A549 (cell line): ENCODE measurements at regions not wholly inside any gene's neighbourhood (a gene's known extent, or its start where the extent isn't known, plus 50 kb on each side); places are given as distances from the start of the nearest gene placed in this dataset.

Source experiments
- ATAC-seq, 2 experiments: fragments of 200-7000 bp in 1 of 2; fragments of >200 bp in 1 of 2; cut with Nextera tagmentation in 1 of 2; cut with Tn5 transposase in 1 of 2; 3 replicates each; pipeline versions ENCODE4 v1.8.0 to v1.9.1; 2018 to 2020; ENCODE audit warnings: mild to moderate bottlenecking in 1 of 2, moderate library complexity in 1 of 2
- CTCF ChIA-PET: fragments of 300-600 bp; sonication (Branson Sonifier 250); formaldehyde crosslinking; extraction: SDS; loops from one replicate; lab custom pipeline; 2021; ENCODE audit warnings: antibody characterized with exemption, inconsistent platforms; lab: Yijun Ruan, JAX
- POLR2A ChIA-PET: fragments of 350-600 bp; formaldehyde crosslinking; extraction: SDS; loops from one replicate; lab custom pipeline; 2021; ENCODE audit warnings: antibody characterized with exemption, inconsistent platforms; lab: Yijun Ruan, JAX
- DNase-seq, 2 experiments: peaks; one replicate each; pipeline versions ENCODE4 v3.0.0 to v3.0.0-alpha.2; 2011 to 2016; ENCODE audit warnings: low read depth in 1 of 2, low spot score in 1 of 2
- FAIRE-seq: peaks from 2 replicates; lab custom pipeline; 2011; peaks lifted over from hg19 to GRCh38; lab: Jason Lieb, UNC
- H3K27ac ChIP-seq, 2 experiments: fragments of >200 bp; sonication (Bioruptor Twin); formaldehyde crosslinking; 3 replicates each; pipeline ENCODE4 v1.5.1; 2016 to 2017
- H3K4me1 ChIP-seq: fragments of >200 bp; sonication (Bioruptor Twin); formaldehyde crosslinking; 3 replicates; pipeline ENCODE4 v1.6.1; 2016
- H3K4me2 ChIP-seq: fragments of >200 bp; sonication (Bioruptor Twin); formaldehyde crosslinking; 3 replicates; pipeline ENCODE4 v1.6.1; 2016
- H3K4me3 ChIP-seq: fragments of >200 bp; sonication (Bioruptor Twin); formaldehyde crosslinking; 3 replicates; pipeline ENCODE4 v1.5.1; 2016
- H3K9me3 ChIP-seq: fragments of >200 bp; sonication (Bioruptor Twin); formaldehyde crosslinking; 3 replicates; pipeline ENCODE4 v1.6.1; 2016
- BHLHE40 ChIP-seq: IDR thresholded peaks from 2 replicates; pipeline ENCODE4 v1.6.1; 2012; ENCODE audit warnings: low read depth, low read length, inconsistent platforms
- CBX2 ChIP-seq: fragments of 200-600 bp; sonication (generic); IDR thresholded peaks from 2 replicates; pipeline ENCODE4 v1.6.1; 2016; ENCODE audit warnings: low read depth, mild to moderate bottlenecking, borderline replicate concordance
- ESRRA ChIP-seq: fragments of 150-350 bp; IDR thresholded peaks from 2 replicates; pipeline ENCODE4 v1.6.1; 2014; ENCODE audit warnings: mild to moderate bottlenecking, low read length, borderline replicate concordance
- FOSB ChIP-seq: fragments of 250-450 bp; sonication (Bioruptor Pico); IDR thresholded peaks from 2 replicates; pipeline ENCODE4 v1.5.0; 2020; ENCODE audit warnings: mild to moderate bottlenecking, moderate library complexity
- HDAC2 ChIP-seq: fragments of 200-600 bp; sonication (generic); IDR thresholded peaks from 2 replicates; pipeline ENCODE4 v1.6.1; 2016
- HOXB13 ChIP-seq: fragments of 250-450 bp; sonication (Bioruptor Pico); IDR thresholded peaks from 2 replicates; pipeline ENCODE4 v1.5.0; 2020; ENCODE audit warnings: low read depth, mild to moderate bottlenecking, moderate library complexity
- JUNB ChIP-seq: fragments of >200 bp; sonication (Bioruptor Twin); formaldehyde crosslinking; IDR thresholded peaks from 2 replicates; pipeline ENCODE4 v1.6.1; 2016
- KDM5A ChIP-seq: fragments of 200-600 bp; sonication (generic); IDR thresholded peaks from 2 replicates; pipeline ENCODE4 v1.6.1; 2016; ENCODE audit warnings: antibody characterized with exemption, mild to moderate bottlenecking
- MAZ ChIP-seq: fragments of 150-350 bp; IDR thresholded peaks from 2 replicates; pipeline ENCODE4 v1.6.1; 2014; ENCODE audit warnings: antibody characterized with exemption, low read depth, low read length, borderline replicate concordance
- NR3C1 ChIP-seq: fragments of >200 bp; sonication (Bioruptor Twin); formaldehyde crosslinking; IDR thresholded peaks from 3 replicates; pipeline ENCODE4 v1.6.1; 2017
- PHF8 ChIP-seq: fragments of 200-600 bp; sonication (generic); IDR thresholded peaks from 2 replicates; pipeline ENCODE4 v1.6.1; 2016; ENCODE audit warnings: low read depth, mild to moderate bottlenecking, antibody characterized with exemption, moderate library complexity, borderline replicate concordance
- RFX5 ChIP-seq: fragments of 450-650 bp; IDR thresholded peaks from 2 replicates; pipeline ENCODE4 v1.7.1; 2014; ENCODE audit warnings: antibody characterized with exemption, mild to moderate bottlenecking, moderate library complexity
- ZSCAN20 ChIP-seq: fragments of 250-450 bp; sonication (Bioruptor Pico); IDR thresholded peaks from 2 replicates; pipeline ENCODE4 v1.8.0; 2022; ENCODE audit warnings: mild to moderate bottlenecking, moderate library complexity
- WGBS: methylation state at CpG from one replicate; pipeline ENCODE4 v1.1.6; 2017; ENCODE audit errors: missing lambda C conversion rate; 5-methylcytosine and 5-hydroxymethylcytosine counted together
- TF ChIP-seq, protein P1 (sequence below): IDR thresholded peaks from 2 replicates; pipeline ENCODE4 v1.6.1; 2012
- TF ChIP-seq, protein P2 (sequence below): fragments of >200 bp; sonication (Bioruptor Twin); formaldehyde crosslinking; IDR thresholded peaks from 2 replicates; pipeline ENCODE4 v1.6.1; 2016
- TF ChIP-seq, protein P3 (sequence below): IDR thresholded peaks from 2 replicates; pipeline ENCODE4 v1.6.1; 2012
- TF ChIP-seq, protein P4 (sequence below): fragments of 250-450 bp; sonication (Bioruptor Pico); IDR thresholded peaks from 2 replicates; pipeline ENCODE4 v1.5.0; 2020; ENCODE audit warnings: low read depth, mild to moderate bottlenecking, moderate library complexity
- TF ChIP-seq, protein P5 (sequence below): fragments of 150-350 bp; IDR thresholded peaks from 2 replicates; pipeline ENCODE4 v1.6.1; 2014; ENCODE audit warnings: low read depth, mild to moderate bottlenecking, low read length

DNA sequence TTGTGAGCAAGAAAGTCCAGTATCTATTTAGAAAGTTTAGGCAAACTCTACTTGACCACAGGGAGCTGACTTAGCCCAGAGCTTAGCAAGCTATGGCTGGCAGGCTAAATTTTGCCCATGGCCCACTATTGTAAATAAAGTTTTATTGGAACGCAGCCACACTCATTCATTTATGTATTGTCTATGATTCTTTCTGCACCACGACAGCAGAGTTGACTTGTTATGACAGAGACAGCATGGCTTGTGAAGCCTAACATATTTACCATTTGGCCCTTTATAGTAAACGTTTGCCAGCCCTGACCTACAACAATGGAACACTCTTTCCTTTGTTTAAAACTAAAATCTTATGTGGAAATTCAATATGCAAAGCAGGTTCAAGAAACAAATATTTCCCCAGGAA lies 100.0 kb upstream of the ZFHX3 start:
- ChIA-PET CTCF (interaction anchor here (0.6 to 1.2 kb wide), 2 partner anchors 18 to 143 kb away, joined by 3 read pairs; no protein-coding TSS in a partner anchor), POLR2A (interaction anchor here (0.5 kb wide), 1 partner anchor 65 kb away, joined by 3 read pairs; no protein-coding TSS in a partner anchor)
- no peak for TF ChIP-seq KDM5A
- TF ChIP-seq MAZ, result no peak
- Histone ChIP-seq H3K9me3 (no peaks in the 10 kb centered on the region), H3K4me2 (no peak overlapping the region), H3K27ac (no peak overlapping the region), H3K4me3 (no peak overlapping the region), H3K4me1 (no peaks in the 10 kb centered on the region)
- FAIRE-seq (no peak), DNase-seq (no peak), ATAC-seq (no peak)
- WGBS, result 61% methylated on average over 3 of the region's 3 CpGs

DNA sequence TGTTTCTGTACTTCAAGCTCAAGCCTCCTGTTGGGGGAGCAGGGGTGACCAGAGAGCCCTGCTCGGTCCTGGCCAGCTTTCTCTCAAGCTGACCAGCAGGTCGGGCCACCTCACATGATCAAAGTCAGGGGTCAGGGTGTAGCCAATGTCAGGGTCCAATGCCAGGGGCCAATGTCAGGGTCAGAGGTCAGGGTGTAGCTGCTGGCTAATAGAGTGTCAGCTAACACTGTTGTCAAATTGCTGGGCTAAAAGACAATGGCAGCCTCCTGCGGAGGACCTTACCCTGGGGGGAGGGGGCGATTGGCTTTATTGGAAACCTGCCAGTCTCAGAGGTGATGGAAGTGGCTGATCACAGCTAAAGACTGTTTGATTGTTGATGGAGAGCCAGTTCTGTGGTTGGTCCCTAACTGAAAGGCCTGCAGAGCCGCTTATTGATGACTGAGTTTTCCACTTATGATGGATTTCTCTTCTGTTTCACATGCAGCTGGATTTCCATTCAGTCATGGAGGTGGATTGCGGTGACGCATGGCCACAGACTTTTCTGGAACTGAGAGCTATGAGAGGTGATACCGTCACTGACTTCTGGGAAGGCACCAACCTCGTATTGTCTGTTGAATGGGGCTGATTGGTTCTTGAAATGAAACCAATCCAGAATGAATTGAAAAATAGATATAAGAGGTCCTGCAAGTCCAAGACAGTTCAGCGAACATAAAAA lies 97.4 kb upstream of the ZFHX3 start:
- CTCF ChIA-PET, result interaction anchor here (1.0 kb wide), 1 partner anchor 733 kb away, joined by 3 read pairs; no protein-coding TSS in a partner anchor
- H3K27ac ChIP-seq, result no peak overlapping the region
- no peaks in the 10 kb centered on the region for H3K9me3 ChIP-seq
- no peak overlapping the region for H3K4me2 ChIP-seq
- FAIRE-seq (no peak), DNase-seq (no peak), ATAC-seq (no peak)
- H3K4me1 ChIP-seq, result no peaks in the 10 kb centered on the region; the same call in 2 of the 3 replicates
- POLR2A ChIA-PET, result no interaction called here
- H3K4me3 ChIP-seq, result no peak overlapping the region
- TF ChIP-seq PHF8 (no peak), CBX2 (no peak), NR3C1 (no peak)
- TF ChIP-seq, all 56 proteins: peak for 0
- WGBS, result 69% methylated on average over 10 of the region's 10 CpGs

DNA sequence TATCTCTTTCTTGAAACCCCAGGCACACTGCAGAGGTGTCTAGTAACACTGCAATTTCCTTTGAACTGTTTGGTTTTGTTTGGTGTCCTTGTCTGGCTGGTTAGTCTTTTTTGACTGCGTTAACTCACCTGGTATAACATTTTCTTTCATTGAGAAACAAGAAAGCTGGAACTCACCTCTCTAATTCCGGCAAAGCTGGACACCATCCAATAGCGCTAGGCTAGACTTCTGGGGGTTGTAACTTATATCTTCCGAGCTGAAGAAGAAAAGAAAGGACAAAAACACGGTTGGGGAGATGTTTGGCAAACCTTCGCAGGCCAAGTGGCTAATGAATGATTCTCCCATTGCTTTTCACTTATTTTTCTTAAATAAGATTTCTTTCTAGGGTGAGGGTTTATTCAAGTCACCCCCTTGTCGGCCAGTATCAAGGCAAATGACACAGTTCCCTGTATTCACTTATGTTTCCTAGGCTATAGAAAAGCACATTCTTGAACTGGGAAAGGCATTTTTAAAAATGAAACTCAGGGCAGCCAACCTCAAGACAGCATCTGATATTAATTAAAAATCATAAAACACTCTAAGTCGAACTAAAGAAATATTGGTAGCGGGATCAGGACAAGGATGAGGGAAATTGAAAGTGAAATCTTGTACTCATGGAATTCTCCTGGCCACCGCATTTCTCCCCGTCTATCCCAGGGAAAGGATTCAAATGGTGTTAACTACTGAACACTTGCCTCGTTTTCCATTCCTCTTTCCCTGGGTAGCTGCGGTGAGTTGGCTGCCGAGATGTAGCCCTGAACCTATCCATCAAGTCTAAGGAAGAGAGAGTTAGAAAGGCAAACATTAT lies 95.9 kb upstream of the ZFHX3 start:
- H3K27ac ChIP-seq, result no peak overlapping the region
- no peak for ATAC-seq
- H3K4me3 ChIP-seq, result no peak overlapping the region
- DNase-seq, result no peak
- 69% methylated on average over 14 of the region's 14 CpGs for WGBS
- H3K4me1 ChIP-seq, result no peaks in the 10 kb centered on the region; the same call in 2 of the 3 replicates
- no peak overlapping the region for H3K4me2 ChIP-seq
- ChIA-PET CTCF (interaction anchor here (0.6 to 1.9 kb wide), 3 partner anchors 29 to 311 kb away, joined by 4 to 5 read pairs (median 4); no protein-coding TSS in a partner anchor), POLR2A (no interaction called here)
- TF ChIP-seq, protein P1, sequence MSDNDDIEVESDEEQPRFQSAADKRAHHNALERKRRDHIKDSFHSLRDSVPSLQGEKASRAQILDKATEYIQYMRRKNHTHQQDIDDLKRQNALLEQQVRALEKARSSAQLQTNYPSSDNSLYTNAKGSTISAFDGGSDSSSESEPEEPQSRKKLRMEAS, result no peak
- TF ChIP-seq KDM5A (no peak), JUNB (no peak), FOSB (no peak)
- TF ChIP-seq, protein P2, sequence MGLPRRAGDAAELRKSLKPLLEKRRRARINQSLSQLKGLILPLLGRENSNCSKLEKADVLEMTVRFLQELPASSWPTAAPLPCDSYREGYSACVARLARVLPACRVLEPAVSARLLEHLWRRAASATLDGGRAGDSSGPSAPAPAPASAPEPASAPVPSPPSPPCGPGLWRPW, result no peak
- no peak for FAIRE-seq
- no peaks in the 10 kb centered on the region for H3K9me3 ChIP-seq

DNA sequence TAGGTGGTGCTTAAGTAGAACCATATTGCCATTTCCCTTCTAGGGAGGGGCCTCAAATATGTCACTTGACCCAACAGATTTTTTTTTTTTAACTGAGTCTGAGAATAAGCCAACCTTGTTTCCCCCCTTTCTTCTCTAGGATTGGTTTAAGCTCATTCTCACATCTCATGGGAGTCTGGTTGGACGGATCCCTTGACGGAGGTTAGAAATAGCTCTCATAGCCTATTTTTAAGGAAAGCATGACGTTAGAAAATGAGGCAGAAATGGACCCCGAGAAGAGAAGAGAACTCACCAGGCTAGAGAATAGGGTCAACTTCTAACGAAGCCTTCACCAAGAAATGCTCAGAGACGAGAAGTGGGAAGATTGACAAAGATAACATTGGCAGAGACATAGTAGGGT lies 95.1 kb upstream of the ZFHX3 start:
- TF ChIP-seq, protein P1, result no peak
- no peak for TF ChIP-seq RFX5
- DNase-seq, result no peak
- WGBS, result 64% methylated on average over 6 of the region's 6 CpGs
- H3K27ac ChIP-seq, result no peak overlapping the region
- no peak for FAIRE-seq
- H3K4me3 ChIP-seq, result no peak overlapping the region
- CTCF ChIA-PET, result interaction anchor here (0.6 to 1.9 kb wide), 3 partner anchors 29 to 310 kb away, joined by 4 to 5 read pairs (median 4); no protein-coding TSS in a partner anchor
- H3K4me2 ChIP-seq, result no peak overlapping the region
- no peaks in the 10 kb centered on the region; the same call in 2 of the 3 replicates for H3K4me1 ChIP-seq
- ATAC-seq, result no peak
- no peaks in the 10 kb centered on the region for H3K9me3 ChIP-seq
- POLR2A ChIA-PET, result no interaction called here

DNA sequence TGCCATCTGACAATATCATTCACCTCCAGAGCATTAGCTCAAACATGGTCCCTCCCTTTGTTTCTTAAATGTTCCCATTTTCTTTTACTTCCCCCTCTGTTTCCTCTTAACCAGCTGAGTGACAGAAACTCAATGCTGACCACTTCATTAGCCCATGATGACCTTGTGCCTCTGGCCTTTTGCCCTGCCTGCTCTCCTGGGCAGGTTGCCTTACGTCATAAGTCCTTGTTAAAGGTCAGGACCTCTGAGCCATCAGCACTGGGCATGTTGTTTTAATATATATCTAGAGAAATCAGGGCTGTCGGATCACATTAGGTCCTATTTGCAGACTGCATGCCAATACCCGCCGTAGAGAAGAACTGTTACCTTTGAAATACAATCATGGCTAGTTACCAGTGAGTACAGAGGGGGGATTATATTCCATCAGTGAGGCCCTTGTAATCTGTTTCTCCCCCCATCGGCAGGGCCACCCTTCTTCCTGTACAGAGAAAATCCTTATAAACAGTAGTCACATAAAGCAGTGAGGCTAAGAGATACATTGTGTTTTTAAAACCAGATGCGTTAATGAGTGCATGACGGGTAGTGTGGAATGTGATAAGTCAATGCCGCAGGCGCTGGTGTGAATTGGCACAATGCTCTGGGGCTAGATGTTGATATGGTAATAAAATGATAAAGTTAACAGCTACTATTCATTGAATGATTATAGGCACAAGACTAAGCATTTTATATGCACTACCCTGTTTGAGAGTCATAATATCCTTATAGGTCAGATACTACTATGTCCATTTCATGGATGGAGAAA lies 94.3 kb upstream of the ZFHX3 start:
- H3K27ac ChIP-seq, result no peak overlapping the region
- WGBS, result 82% methylated on average over 9 of the region's 9 CpGs
- H3K4me1 ChIP-seq, result no peaks in the 10 kb centered on the region; the same call in 2 of the 3 replicates
- no peak for ATAC-seq
- H3K9me3 ChIP-seq, result no peaks in the 10 kb centered on the region
- no peak for FAIRE-seq
- ChIA-PET CTCF (interaction anchor here (1.2 to 1.9 kb wide), 3 partner anchors 12 to 309 kb away, joined by 3 to 5 read pairs (median 4); no protein-coding TSS in a partner anchor), POLR2A (no interaction called here)
- H3K4me3 ChIP-seq, result no peak overlapping the region
- no peak overlapping the region for H3K4me2 ChIP-seq
- DNase-seq, result no peak
- TF ChIP-seq HOXB13 (CRISPR knock-in tag) (no peak), BHLHE40 (no peak), HDAC2 (no peak), ZSCAN20 (CRISPR knock-in tag) (no peak), ESRRA (no peak), PHF8 (no peak)
- TF ChIP-seq, protein P3, sequence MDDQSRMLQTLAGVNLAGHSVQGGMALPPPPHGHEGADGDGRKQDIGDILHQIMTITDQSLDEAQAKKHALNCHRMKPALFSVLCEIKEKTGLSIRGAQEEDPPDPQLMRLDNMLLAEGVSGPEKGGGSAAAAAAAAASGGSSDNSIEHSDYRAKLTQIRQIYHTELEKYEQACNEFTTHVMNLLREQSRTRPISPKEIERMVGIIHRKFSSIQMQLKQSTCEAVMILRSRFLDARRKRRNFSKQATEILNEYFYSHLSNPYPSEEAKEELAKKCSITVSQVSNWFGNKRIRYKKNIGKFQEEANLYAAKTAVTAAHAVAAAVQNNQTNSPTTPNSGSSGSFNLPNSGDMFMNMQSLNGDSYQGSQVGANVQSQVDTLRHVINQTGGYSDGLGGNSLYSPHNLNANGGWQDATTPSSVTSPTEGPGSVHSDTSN, result no peak
- TF ChIP-seq, protein P4, sequence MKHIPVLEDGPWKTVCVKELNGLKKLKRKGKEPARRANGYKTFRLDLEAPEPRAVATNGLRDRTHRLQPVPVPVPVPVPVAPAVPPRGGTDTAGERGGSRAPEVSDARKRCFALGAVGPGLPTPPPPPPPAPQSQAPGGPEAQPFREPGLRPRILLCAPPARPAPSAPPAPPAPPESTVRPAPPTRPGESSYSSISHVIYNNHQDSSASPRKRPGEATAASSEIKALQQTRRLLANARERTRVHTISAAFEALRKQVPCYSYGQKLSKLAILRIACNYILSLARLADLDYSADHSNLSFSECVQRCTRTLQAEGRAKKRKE (CRISPR knock-in tag), result no peak
- TF ChIP-seq, protein P5, sequence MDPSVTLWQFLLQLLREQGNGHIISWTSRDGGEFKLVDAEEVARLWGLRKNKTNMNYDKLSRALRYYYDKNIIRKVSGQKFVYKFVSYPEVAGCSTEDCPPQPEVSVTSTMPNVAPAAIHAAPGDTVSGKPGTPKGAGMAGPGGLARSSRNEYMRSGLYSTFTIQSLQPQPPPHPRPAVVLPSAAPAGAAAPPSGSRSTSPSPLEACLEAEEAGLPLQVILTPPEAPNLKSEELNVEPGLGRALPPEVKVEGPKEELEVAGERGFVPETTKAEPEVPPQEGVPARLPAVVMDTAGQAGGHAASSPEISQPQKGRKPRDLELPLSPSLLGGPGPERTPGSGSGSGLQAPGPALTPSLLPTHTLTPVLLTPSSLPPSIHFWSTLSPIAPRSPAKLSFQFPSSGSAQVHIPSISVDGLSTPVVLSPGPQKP, result no peak
